Endothelial cell (in vitro differentiated cells): ENCODE measurements at regions not wholly inside any gene's neighbourhood (a gene's known extent, or its start where the extent isn't known, plus 50 kb on each side); places are given as distances from the start of the nearest gene placed in this dataset.

Experiments used
- DNase-seq: peaks from one replicate; pipeline ENCODE4 v3.0.0; 2021; ENCODE audit warnings: low spot score
- H3K27ac Mint-ChIP-seq: one replicate; pipeline ENCODE4 v1.8.0; 2021; ENCODE audit warnings: mixed read lengths, inconsistent platforms; ENCODE audit not compliant: unreplicated experiment
- H3K27me3 Mint-ChIP-seq: one replicate; pipeline ENCODE4 v1.8.0; 2021; ENCODE audit warnings: mild to moderate bottlenecking, moderate library complexity, mixed read lengths, inconsistent platforms; ENCODE audit not compliant: unreplicated experiment
- H3K36me3 Mint-ChIP-seq: one replicate; pipeline ENCODE4 v1.8.0; 2021; ENCODE audit warnings: mild to moderate bottlenecking, low read depth, mixed read lengths, inconsistent platforms; ENCODE audit not compliant: unreplicated experiment
- H3K4me1 Mint-ChIP-seq: one replicate; pipeline ENCODE4 v1.8.0; 2021; ENCODE audit warnings: mild to moderate bottlenecking, mixed read lengths, inconsistent platforms; ENCODE audit not compliant: unreplicated experiment
- H3K4me3 Mint-ChIP-seq: one replicate; pipeline ENCODE4 v1.8.0; 2021; ENCODE audit warnings: mild to moderate bottlenecking, mixed read lengths, inconsistent platforms; ENCODE audit not compliant: unreplicated experiment
- H3K9me3 Mint-ChIP-seq: one replicate; pipeline ENCODE4 v1.8.0; 2021; ENCODE audit warnings: mixed read lengths, inconsistent platforms; ENCODE audit not compliant: unreplicated experiment
- TF ChIP-seq, protein P1 (sequence below): fragments of 200-600 bp; sonication (generic); IDR thresholded peaks from one replicate; pipeline ENCODE4 v1.5.0; 2021; ENCODE audit warnings: antibody characterized with exemption; ENCODE audit not compliant: unreplicated experiment

DNA sequence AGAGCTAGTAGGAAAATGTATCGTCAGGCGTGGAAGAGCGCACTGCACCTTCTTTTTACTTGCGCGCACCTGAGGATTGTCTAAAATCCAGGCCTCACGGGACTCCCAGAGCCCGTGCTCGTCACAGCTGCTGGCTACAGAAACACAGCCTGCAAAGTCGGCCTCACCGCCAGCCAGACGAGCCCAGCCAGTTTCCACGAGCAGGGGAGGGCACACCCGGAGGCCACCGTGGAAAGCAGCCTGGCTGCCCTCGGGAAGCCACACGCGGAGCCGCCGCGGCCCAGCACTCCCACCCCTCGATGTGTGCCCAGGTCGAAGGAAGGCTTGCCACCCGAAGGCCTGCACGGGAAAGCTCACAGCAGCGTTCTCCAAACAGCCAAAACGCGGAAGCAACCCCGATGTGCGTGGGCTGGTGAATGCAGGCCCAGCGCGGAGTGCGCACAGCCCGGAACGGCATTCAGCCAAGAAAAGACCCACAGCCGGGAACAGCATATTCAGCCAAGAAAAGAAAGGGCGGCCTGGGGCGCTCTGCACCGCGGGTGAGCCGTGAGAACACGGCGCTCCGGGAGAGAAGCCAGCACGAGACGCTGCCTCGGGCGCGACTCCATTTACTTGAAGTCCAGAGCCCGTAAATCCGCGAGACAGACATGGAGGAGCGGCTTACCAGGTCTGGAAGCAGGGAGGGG, 53.9 kb upstream of the SALL3 start:
- Mint-ChIP-seq H3K27me3 (peaks cover 7% of the 10 kb centered on the region), H3K36me3 (peaks cover 6% of the 10 kb centered on the region), H3K4me3 (peak overlapping the region; percentile 21), H3K4me1 (no peaks in the 10 kb centered on the region), H3K9me3 (peaks cover 31% of the 10 kb centered on the region), H3K27ac (no peak overlapping the region)
- no peak for DNase-seq
- TF ChIP-seq, protein P1, sequence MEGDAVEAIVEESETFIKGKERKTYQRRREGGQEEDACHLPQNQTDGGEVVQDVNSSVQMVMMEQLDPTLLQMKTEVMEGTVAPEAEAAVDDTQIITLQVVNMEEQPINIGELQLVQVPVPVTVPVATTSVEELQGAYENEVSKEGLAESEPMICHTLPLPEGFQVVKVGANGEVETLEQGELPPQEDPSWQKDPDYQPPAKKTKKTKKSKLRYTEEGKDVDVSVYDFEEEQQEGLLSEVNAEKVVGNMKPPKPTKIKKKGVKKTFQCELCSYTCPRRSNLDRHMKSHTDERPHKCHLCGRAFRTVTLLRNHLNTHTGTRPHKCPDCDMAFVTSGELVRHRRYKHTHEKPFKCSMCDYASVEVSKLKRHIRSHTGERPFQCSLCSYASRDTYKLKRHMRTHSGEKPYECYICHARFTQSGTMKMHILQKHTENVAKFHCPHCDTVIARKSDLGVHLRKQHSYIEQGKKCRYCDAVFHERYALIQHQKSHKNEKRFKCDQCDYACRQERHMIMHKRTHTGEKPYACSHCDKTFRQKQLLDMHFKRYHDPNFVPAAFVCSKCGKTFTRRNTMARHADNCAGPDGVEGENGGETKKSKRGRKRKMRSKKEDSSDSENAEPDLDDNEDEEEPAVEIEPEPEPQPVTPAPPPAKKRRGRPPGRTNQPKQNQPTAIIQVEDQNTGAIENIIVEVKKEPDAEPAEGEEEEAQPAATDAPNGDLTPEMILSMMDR, result no peak

DNA sequence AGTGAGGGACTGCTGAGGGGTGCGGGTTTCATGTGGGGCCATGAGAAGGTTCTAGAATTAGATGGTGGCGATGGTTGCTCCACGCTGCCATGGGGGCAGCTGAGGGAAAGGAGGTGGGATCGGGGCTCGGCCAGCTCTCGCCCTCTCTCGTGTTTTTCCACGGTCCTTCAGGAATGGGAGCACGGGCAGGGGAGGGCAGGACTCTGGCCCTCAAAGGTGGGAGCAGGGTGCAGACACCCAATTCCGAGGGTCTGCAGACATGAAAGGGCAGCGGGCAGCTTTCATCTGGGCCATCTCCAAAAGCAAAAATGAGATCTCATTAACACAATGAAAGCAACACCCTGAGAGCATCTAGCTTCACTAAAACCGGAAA, 53.4 kb upstream of the SALL3 start:
- DNase-seq, result no peak
- Mint-ChIP-seq H3K27me3 (peaks cover 7% of the 10 kb centered on the region), H3K36me3 (peaks cover 6% of the 10 kb centered on the region), H3K4me1 (no peaks in the 10 kb centered on the region), H3K9me3 (peaks cover 31% of the 10 kb centered on the region), H3K27ac (no peak overlapping the region), H3K4me3 (peak overlapping the region; percentile 21)
- TF ChIP-seq, protein P1, result no peak

DNA sequence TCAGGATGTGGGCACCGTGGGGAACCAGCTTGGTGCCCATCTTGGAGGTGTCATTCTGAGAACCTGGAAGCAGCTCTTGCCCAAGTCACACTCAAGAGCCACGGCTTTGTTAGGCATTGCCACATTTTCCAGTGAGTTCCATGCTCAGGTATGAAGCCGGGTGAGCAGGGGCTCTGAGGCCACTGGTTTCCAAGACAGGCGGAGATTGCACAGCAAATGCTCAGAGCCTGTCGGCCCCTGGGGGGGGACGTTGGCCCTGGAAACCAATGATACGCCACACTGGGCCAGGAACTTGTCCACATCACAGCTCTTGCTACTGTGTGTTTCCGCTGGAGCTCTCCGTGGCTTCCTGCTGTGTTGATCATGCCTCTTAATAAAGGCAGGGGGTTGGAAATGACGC, 52.5 kb upstream of the SALL3 start:
- Mint-ChIP-seq H3K27me3 (peaks cover 7% of the 10 kb centered on the region), H3K9me3 (peaks cover 31% of the 10 kb centered on the region), H3K4me3 (no peak overlapping the region), H3K27ac (no peak overlapping the region), H3K36me3 (peaks cover 6% of the 10 kb centered on the region), H3K4me1 (no peaks in the 10 kb centered on the region)
- DNase-seq, result no peak
- TF ChIP-seq, protein P1, result no peak

DNA sequence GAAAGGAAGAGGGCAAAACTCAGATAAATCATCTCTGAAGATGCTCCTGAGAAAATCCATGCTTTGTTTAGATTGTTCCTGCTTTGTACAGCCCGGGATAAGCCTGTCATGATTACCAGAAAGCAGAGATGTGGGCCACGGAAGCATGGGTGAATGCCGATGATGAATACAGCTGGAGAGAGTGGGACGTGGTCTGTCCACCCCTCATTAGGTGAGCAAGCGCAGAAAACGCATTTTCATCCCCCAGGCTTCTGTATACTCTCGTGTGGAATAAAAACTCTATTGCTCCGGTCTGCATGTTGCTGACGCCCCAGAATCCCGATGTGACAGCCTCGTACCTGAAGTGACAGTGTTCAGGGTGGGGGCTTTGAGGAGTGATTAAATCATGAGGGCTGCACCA, 52.0 kb upstream of the SALL3 start:
- H3K4me1 Mint-ChIP-seq, result no peaks in the 10 kb centered on the region
- H3K9me3 Mint-ChIP-seq, result peaks cover 31% of the 10 kb centered on the region
- no peak overlapping the region for H3K4me3 Mint-ChIP-seq
- TF ChIP-seq, protein P1, result no peak
- peaks cover 7% of the 10 kb centered on the region for H3K27me3 Mint-ChIP-seq
- DNase-seq, result no peak
- H3K27ac Mint-ChIP-seq, result no peak overlapping the region
- peaks cover 6% of the 10 kb centered on the region for H3K36me3 Mint-ChIP-seq

DNA sequence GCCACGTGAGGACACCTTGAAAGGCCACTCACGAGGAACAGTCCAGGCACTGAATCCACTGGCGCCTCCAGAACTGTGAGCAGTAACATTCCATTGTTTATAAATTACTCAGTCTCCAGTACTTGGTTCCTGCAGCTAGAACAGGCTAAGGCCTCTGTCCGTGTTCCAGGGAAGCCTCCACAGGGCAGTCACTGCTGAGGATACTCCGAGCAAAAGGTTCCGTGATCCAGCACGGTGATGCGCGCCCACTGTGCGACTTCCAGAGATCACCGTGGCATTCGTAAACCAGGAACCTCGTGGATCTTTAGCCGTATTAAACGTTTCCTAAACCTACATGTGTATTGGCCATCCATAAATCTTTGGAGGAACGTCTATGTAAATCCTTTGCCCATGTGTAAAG, 51.5 kb upstream of the SALL3 start:
- Mint-ChIP-seq H3K36me3 (peaks cover 6% of the 10 kb centered on the region), H3K4me3 (no peak overlapping the region), H3K9me3 (peaks cover 34% of the 10 kb centered on the region), H3K4me1 (no peaks in the 10 kb centered on the region), H3K27me3 (peaks cover 7% of the 10 kb centered on the region), H3K27ac (no peak overlapping the region)
- TF ChIP-seq, protein P1, result no peak
- no peak for DNase-seq
